Central memory CD8-positive, alpha-beta T cell (primary cell): ENCODE measurements at regions not wholly inside any gene's neighbourhood (a gene's known extent, or its start where the extent isn't known, plus 50 kb on each side); places are given as distances from the start of the nearest gene placed in this dataset.
"Not testable (repeated sequence)": the region's sequence is repeated elsewhere in the genome, so short reads cannot be mapped to it uniquely, and the experiment has no call there.

ENCODE experiments used
- ATAC-seq: fragments of 150-1000 bp; cut with Tn5 transposase; replicated peaks from 2 replicates; pipeline ENCODE4 v1.10.0; 2022; ENCODE audit warnings: mild to moderate bottlenecking, moderate FRiP score, moderate number of reproducible peaks; ENCODE audit not compliant: poor library complexity, severe bottlenecking; ENCODE audit errors: extremely low read depth
- DNase-seq, 2 donors: peaks; one replicate each; pipeline ENCODE4 v3.0.0; 2021; ENCODE audit warnings: low spot score in 2 of 2
- H3K27ac Mint-ChIP-seq: one replicate; pipeline ENCODE4 v1.8.0; 2022; ENCODE audit warnings: low read depth, mild to moderate bottlenecking, moderate library complexity, mixed read lengths
- H3K27me3 Mint-ChIP-seq: one replicate; pipeline ENCODE4 v1.8.0; 2022; ENCODE audit warnings: mixed read lengths
- H3K36me3 Mint-ChIP-seq: one replicate; pipeline ENCODE4 v1.8.0; 2022; ENCODE audit warnings: mild to moderate bottlenecking, moderate library complexity, mixed read lengths; ENCODE audit not compliant: insufficient read depth
- H3K4me1 Mint-ChIP-seq: one replicate; pipeline ENCODE4 v1.8.0; 2022; ENCODE audit warnings: mixed read lengths
- H3K4me3 Mint-ChIP-seq: one replicate; pipeline ENCODE4 v1.8.0; 2022; ENCODE audit warnings: mild to moderate bottlenecking, moderate library complexity, mixed read lengths
- H3K9me3 Mint-ChIP-seq: one replicate; pipeline ENCODE4 v1.8.0; 2022; ENCODE audit warnings: mixed read lengths

DNA sequence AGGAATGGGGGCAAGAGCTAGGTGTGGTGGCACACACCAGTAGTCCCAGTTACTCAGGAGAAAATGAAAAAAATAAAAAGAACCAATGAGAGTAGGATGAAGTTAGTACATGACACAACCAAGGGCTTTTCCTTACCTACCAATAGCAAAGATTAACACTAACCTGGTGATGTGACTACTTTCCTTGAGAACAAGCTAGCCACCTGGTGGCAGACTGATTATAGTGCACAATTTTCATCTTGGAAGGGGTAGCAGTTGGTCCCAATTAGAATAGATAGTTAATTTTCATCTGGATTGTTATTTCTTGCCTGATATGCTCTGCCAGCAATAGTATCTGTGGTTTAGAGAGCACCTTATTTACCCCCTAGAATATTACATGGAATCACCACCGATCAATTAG is 1216.8 kb upstream of the PABPC4L start:
- DNase-seq (no peak), ATAC-seq (no peak)
- Mint-ChIP-seq H3K4me3 (no peak overlapping the region), H3K9me3 (peaks cover 9% of the 10 kb centered on the region), H3K27me3 (no peaks in the 10 kb centered on the region), H3K4me1 (no peaks in the 10 kb centered on the region), H3K36me3 (no peaks in the 10 kb centered on the region), H3K27ac (no peak overlapping the region)

DNA sequence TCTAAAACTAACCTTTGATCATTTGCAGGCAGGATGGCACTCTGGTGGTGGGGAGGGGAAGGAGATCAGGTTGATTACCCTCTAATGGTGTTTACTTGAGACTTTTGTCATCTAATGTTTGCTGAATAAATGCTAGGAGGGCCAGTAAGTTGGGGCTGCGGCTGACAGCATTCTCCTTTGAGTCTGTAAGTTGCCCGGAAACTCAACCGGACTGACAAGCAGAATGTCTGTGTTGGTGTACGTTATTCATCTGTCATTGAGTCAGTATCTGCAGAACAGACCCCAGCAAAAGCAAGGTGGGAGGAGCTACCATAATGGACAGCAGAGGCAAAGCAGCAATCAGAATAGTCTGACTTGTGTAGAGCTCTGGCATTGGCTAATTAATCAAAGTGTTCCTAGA is 1210.6 kb upstream of the PABPC4L start:
- H3K4me1 Mint-ChIP-seq = no peaks in the 10 kb centered on the region
- peaks cover 20% of the 10 kb centered on the region for H3K9me3 Mint-ChIP-seq
- no peaks in the 10 kb centered on the region for H3K27me3 Mint-ChIP-seq
- no peak overlapping the region for H3K27ac Mint-ChIP-seq
- no peaks in the 10 kb centered on the region for H3K36me3 Mint-ChIP-seq
- no peak overlapping the region for H3K4me3 Mint-ChIP-seq
- DNase-seq (no peak), ATAC-seq (no peak)

DNA sequence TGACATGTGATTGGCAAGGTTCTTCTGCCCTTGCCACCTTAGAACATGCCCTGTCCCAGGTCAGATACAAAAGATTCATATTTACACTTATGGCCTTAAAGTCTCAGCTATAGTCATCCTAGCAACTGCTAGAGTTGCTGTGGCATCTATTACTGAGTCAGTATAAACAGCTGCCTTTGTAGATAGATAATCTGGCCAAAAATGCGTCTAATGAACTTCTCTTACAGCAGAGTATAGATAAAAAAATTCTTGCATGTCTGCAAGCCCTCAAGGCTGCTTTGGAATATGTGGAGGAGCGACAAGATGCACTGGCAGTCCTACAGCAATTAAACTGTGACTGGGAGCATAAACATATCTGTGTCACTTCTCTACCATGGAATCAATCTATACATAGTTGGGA is 1209.7 kb upstream of the PABPC4L start:
- Mint-ChIP-seq H3K27ac (no peak overlapping the region), H3K4me3 (no peak overlapping the region), H3K4me1 (no peaks in the 10 kb centered on the region), H3K36me3 (no peaks in the 10 kb centered on the region), H3K27me3 (no peaks in the 10 kb centered on the region), H3K9me3 (peaks cover 20% of the 10 kb centered on the region)
- DNase-seq = no peak
- ATAC-seq = no peak

DNA sequence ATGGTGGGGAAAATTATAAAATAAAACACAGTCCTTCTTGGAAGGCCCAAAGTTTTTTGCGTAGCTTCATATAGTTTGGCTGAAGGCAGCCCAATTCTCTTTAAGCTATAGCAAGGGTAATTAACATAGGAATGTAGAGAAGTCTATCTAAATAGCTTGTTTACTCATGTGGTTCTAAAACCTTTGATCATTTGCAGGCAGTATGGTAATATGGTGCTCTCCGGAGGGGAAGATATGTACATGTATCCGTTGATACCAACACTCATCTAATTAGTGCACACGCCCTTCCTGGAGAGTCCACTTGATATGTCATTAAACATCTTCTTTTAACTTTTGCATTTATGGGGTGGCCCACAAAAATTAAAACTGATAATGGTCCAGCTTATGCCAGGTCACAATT is 1207.7 kb upstream of the PABPC4L start:
- H3K4me3 Mint-ChIP-seq, ATAC-seq, H3K36me3 Mint-ChIP-seq, H3K4me1 Mint-ChIP-seq, H3K27me3 Mint-ChIP-seq, H3K27ac Mint-ChIP-seq, DNase-seq: not testable (repeated sequence)
- H3K9me3 Mint-ChIP-seq = peaks cover 30% of the 10 kb centered on the region

DNA sequence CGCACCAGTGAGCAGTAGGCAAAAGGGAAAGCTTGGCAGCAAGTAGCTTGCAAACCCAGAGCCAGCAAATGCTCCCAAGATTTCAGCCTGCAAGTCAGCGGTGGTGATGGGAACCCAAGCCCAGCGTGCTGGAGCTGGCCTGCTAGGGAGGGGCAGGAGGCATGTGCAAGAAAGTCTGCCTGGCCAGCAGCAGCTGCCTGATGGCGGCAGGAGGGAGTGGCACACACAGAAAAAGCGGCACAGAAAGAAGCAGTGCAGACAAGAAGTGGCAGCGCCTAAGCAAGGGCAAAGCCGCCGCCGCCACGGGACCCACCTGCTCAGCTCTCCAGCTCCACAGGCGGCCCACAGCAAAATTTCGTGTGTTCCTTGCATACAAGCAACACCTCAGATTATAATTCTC is 1206.5 kb upstream of the PABPC4L start:
- Mint-ChIP-seq H3K4me3 (no peak overlapping the region), H3K27ac (no peak overlapping the region), H3K4me1 (no peaks in the 10 kb centered on the region), H3K27me3 (no peaks in the 10 kb centered on the region), H3K9me3 (peaks cover 30% of the 10 kb centered on the region), H3K36me3 (no peaks in the 10 kb centered on the region)
- DNase-seq (no peak), ATAC-seq (no peak)

DNA sequence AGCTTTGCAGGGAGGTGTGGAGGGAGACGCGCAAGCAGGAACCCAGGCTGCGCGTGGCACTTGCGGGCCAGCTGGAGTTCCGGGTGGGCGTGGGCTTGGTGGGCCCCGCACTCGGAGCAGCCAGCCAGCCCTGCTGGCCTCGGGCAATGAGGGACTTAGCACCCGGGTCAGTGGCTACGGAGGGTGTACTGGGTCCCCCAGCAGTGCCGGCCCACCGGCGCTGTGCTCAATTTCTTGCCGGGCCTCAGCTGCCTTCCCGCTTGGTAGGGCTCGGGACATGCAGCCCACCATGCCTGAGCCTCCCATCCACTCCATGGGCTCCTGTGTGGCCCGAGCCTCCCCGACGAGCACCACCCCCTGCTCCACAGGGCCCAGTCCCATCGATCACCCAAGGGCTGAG is 1205.0 kb upstream of the PABPC4L start:
- H3K27ac Mint-ChIP-seq, H3K4me3 Mint-ChIP-seq, ATAC-seq: not testable (repeated sequence)

DNA sequence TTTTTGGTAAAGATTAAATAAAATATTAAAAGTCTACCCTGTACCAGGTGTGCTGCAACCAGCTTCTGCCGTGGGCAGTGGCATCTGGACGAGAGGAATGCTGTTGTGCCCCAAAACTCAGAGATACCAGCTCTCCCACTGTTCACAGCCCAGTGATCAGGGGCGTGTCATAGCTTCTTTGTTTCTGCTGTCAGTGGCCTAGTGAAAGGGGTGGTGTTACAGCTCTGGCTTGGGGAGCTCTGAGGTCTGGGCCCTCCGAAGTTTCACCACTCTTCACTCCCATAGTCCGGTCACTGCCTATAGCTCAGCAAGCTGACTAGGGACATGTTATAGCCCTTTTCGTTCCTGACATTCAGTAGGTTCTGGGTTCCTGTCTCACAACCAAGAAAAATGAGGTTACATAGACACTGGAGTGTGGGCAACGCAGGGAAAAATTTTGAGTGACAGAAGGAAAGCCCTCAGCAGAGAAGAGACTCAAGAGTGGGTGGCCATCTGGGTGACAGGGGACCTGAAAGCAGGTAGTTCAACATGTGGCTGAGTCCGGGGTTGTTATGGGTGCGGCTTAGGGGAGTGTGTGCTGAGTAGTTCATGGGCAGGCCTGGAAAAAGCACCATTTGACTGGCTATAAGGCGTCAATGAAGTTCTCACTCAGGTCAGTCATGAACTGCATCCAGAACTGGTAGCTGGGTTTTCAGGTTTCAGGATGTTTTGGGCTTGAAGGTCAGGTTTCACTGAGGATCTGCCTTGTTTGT is 1184.4 kb upstream of the PABPC4L start:
- ATAC-seq (no peak), DNase-seq (no peak)
- H3K27me3 Mint-ChIP-seq = no peaks in the 10 kb centered on the region
- H3K4me3 Mint-ChIP-seq = no peak overlapping the region
- H3K36me3 Mint-ChIP-seq = no peaks in the 10 kb centered on the region
- H3K4me1 Mint-ChIP-seq = no peaks in the 10 kb centered on the region
- H3K9me3 Mint-ChIP-seq = peaks cover 13% of the 10 kb centered on the region
- no peak overlapping the region for H3K27ac Mint-ChIP-seq

More for the DNA sequence above, 1205.0 kb upstream of the PABPC4L start:
- peaks cover 22% of the 10 kb centered on the region for H3K9me3 Mint-ChIP-seq
- DNase-seq, H3K27me3 Mint-ChIP-seq, H3K4me1 Mint-ChIP-seq, H3K36me3 Mint-ChIP-seq: not testable (repeated sequence)

DNA sequence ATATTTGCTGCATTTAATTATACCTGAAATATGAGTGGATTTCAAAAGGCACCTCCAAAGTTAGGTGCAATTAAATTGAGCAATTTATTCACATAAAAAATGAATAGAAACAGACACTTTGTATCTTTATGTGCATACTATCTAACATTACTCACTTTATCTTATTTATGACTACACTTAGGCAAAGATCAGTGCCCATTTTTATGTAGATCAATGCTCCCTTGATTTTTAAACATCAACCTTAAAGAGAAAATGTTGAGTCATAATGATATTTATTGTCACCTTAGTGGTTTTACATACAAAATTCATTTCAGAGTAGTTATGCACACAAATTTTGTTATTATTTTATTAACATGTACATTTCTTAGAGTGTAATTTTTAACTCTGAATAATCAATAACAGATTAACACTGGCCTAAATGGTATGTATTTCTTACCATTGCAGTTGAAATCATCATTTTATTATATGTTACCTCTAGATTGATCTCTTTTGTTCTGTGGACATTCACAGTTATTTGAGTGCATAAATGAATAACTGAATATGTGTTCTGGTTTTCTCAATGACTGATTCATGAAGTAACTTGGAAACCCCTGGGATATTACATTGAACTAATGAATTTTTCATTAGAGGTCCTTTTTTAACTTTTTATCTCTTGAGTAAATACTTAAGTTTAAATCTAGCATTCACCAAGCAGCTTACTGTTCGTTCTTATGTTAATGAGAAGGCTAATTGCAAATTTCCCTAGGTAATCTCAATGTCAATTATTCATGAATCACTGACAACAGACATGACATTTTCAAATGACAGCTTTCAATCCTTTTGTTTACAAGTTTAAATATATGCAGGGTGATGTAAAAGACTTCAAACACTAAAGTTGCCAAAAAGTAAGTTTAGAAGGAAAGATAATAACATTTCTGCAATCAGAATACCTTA is 1182.0 kb upstream of the PABPC4L start:
- Mint-ChIP-seq H3K27ac (no peak overlapping the region), H3K27me3 (no peaks in the 10 kb centered on the region), H3K4me3 (no peak overlapping the region), H3K9me3 (peaks cover 21% of the 10 kb centered on the region), H3K4me1 (no peaks in the 10 kb centered on the region), H3K36me3 (no peaks in the 10 kb centered on the region)
- ATAC-seq (no peak), DNase-seq (no peak)

DNA sequence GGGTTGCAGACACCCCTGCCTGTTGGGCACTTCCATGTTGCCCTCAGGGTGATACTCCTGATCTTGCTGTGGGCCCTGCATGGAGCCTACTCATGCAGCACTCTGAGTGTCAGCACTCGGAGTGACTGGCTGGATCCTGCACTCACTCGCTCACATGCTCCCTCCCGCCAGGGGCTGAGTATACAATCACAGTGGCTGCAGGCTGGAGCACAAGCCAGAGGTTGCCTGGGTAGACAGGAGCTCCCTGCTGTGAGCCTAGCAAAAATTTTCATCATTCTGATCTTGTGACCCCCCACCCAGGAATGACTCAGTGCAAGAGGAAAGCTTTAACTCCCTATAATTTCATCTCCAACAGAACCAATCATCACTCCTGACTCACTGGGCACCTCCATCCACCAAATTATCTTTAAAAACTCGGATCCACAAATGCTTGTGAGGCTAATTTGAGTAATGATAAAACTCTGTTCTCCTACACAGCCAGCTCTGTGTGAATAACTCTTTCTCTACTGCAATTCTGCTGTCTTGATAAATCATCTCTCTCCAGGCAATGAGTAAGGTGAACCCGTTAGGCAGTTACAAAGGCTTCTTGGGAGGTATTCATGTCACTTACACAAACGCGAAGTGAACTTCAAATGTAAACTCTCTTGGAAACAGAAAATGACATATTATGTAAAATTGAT is 1180.8 kb upstream of the PABPC4L start:
- Mint-ChIP-seq H3K4me1 (no peaks in the 10 kb centered on the region), H3K9me3 (peaks cover 31% of the 10 kb centered on the region), H3K27me3 (no peaks in the 10 kb centered on the region), H3K4me3 (no peak overlapping the region), H3K27ac (no peak overlapping the region), H3K36me3 (no peaks in the 10 kb centered on the region)
- no peak for ATAC-seq
- DNase-seq = no peak

DNA sequence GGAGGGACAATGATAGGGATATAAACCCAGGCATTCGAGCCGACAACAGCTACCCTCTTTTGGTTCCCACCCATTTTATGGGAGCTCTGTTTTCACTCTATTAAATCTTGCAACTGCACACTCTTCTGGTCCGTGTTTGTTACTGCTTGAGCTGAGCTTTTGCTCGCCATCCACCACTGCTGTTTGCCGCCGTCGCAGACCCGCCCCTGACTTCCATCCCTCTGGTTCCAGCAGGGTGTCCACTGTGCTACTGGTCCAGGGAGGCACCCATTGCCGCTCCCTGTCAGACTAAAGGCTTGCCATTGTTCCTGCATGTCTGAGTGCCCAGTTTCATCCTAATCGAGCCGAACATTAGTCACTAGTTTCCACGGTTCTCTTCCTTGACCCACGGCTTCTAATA is 1170.5 kb upstream of the PABPC4L start:
- no peak for ATAC-seq
- no peaks in the 10 kb centered on the region for H3K36me3 Mint-ChIP-seq
- H3K4me3 Mint-ChIP-seq = no peak overlapping the region
- H3K9me3 Mint-ChIP-seq = peaks cover 11% of the 10 kb centered on the region
- H3K27me3 Mint-ChIP-seq = no peaks in the 10 kb centered on the region
- H3K4me1 Mint-ChIP-seq = no peaks in the 10 kb centered on the region
- no peak overlapping the region for H3K27ac Mint-ChIP-seq
- no peak for DNase-seq

DNA sequence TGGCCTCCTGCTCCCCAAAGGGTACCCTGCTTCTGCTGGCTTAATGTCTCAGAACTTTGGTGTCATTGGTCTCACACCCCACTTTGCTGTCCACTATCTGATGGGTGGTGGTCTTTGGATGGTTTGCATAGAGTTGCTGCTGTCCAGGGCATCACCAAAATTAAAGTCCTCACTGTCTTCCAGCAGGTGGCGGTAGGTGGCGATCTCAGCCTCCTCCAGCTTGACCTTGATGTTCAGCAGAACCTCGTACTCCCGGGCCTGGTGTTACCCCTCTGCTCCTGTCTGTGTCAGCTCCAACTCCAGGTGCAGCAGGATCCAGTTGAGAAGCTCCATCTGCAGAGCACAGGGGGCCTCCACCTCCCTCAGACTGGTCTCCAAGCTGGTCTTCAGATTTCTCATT is 1169.5 kb upstream of the PABPC4L start:
- Mint-ChIP-seq H3K36me3 (no peaks in the 10 kb centered on the region), H3K27me3 (no peaks in the 10 kb centered on the region), H3K4me3 (no peak overlapping the region), H3K27ac (no peak overlapping the region), H3K9me3 (peaks cover 11% of the 10 kb centered on the region), H3K4me1 (no peaks in the 10 kb centered on the region)
- DNase-seq = no peak
- no peak for ATAC-seq

DNA sequence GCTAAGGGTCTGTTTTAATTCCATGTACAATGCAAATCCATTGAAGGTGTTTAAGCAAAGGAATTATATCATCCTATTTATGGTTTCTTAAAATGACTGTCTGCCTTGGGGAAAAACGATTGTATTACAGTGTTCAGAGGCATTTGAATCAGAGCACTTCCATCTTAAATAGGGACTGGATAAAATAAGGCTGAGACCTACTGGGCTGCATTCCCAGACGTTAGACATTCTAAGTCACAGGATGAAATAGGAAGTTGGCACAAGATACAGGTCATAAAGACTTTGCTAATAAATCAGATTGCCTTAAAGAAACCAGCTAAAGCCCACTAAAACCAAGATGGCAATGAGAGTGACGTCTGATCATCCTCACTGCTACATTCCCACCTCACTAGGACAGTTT is 1167.2 kb upstream of the PABPC4L start:
- peaks cover 11% of the 10 kb centered on the region for H3K9me3 Mint-ChIP-seq

More for the DNA sequence above, 1167.2 kb upstream of the PABPC4L start:
- no peaks in the 10 kb centered on the region for H3K27me3 Mint-ChIP-seq
- H3K27ac Mint-ChIP-seq = no peak overlapping the region
- H3K36me3 Mint-ChIP-seq = no peaks in the 10 kb centered on the region
- H3K4me1 Mint-ChIP-seq = no peaks in the 10 kb centered on the region
- DNase-seq (no peak), ATAC-seq (no peak)
- H3K4me3 Mint-ChIP-seq = no peak overlapping the region
